SK-N-SH (cell line): ENCODE measurements at regions not wholly inside any gene's neighbourhood (a gene's known extent, or its start where the extent isn't known, plus 50 kb on each side); places are given as distances from the start of the nearest gene placed in this dataset.

ENCODE experiments used
- CTCF ChIA-PET: fragments of 300-600, 350-600 bp; formaldehyde crosslinking; extraction: SDS; loops from one replicate; lab custom pipeline; 2021; lab: Yijun Ruan, JAX
- POLR2A ChIA-PET: fragments of 350-600 bp; sonication (Branson Sonifier 250); formaldehyde crosslinking; extraction: SDS; loops from one replicate; lab custom pipeline; 2020; ENCODE audit warnings: antibody characterized with exemption, inconsistent platforms; lab: Yijun Ruan, JAX
- DNase-seq: peaks from one replicate; pipeline ENCODE4 v3.0.0; 2012
- H2AFZ ChIP-seq: fragments of 200-600 bp; sonication (generic); 2 replicates; pipeline ENCODE4 v1.8.1; 2016; ENCODE audit warnings: antibody characterized with exemption, mild to moderate bottlenecking, low read depth
- H3F3A ChIP-seq: fragments of 200-600 bp; sonication (generic); replicated peaks from 2 replicates; pipeline ENCODE3; 2016; ENCODE audit warnings: antibody characterized with exemption, mild to moderate bottlenecking; ENCODE audit not compliant: insufficient read depth
- H3K27ac ChIP-seq, 2 experiments: fragments of 200-500 bp in 1 of 2; fragments of 200-600 bp in 1 of 2; sonication (Bioruptor generic) in 1 of 2; sonication (generic), shearing (Covaris generic) in 1 of 2; 2 replicates each; pipeline versions ENCODE4 v1.5.1 to v1.6.1; 2014 to 2016; ENCODE audit warnings: low read depth in 2 of 2, inconsistent platforms in 1 of 2, low read length in 1 of 2, mild to moderate bottlenecking in 1 of 2, mixed read lengths in 1 of 2
- H3K27me3 ChIP-seq: fragments of 200-600 bp; sonication (generic), shearing (Covaris generic); 2 replicates; pipeline ENCODE4 v1.6.1; 2016; ENCODE audit warnings: mixed run types; ENCODE audit not compliant: insufficient read depth
- H3K36me3 ChIP-seq, 2 experiments: fragments of 200-500 bp in 1 of 2; fragments of 200-600 bp in 1 of 2; sonication (Bioruptor generic) in 1 of 2; sonication (generic) in 1 of 2; replicated peaks in 1 of 2; 2 replicates each; pipeline versions ENCODE3 to v1.5.1; 2014 to 2016; ENCODE audit warnings: low read length in 1 of 2, mild to moderate bottlenecking in 1 of 2; ENCODE audit not compliant: insufficient read depth in 2 of 2, control insufficient read depth in 1 of 2
- H3K4me1 ChIP-seq, 2 experiments: fragments of 200-500 bp in 1 of 2; fragments of 200-600 bp in 1 of 2; sonication (Bioruptor generic) in 1 of 2; sonication (generic), shearing (Covaris generic) in 1 of 2; 2 replicates each; pipeline versions ENCODE4 v1.5.1 to v1.6.1; 2014 to 2016; ENCODE audit warnings: low read depth in 1 of 2, low read length in 1 of 2, mixed run types in 1 of 2; ENCODE audit not compliant: insufficient read depth in 2 of 2, control insufficient read depth in 1 of 2
- H3K4me2 ChIP-seq: fragments of 200-600 bp; sonication (generic), shearing (Covaris generic); 2 replicates; pipeline ENCODE4 v1.6.1; 2017; ENCODE audit warnings: mixed run types
- H3K4me3 ChIP-seq, 2 experiments: fragments of 200-500 bp in 1 of 2; fragments of 200-600 bp in 1 of 2; sonication (Bioruptor generic) in 1 of 2; sonication (generic), shearing (Covaris generic) in 1 of 2; 2 replicates each; pipeline versions ENCODE4 v1.5.1 to v1.8.1; 2014 to 2016; ENCODE audit warnings: low read depth in 2 of 2, inconsistent platforms in 1 of 2, low read length in 1 of 2, mild to moderate bottlenecking in 1 of 2, mixed read lengths in 1 of 2, moderate library complexity in 1 of 2
- H3K79me2 ChIP-seq: fragments of 200-600 bp; sonication (generic); 2 replicates; pipeline ENCODE4 v1.8.1; 2017; ENCODE audit warnings: mild to moderate bottlenecking; ENCODE audit not compliant: insufficient read depth
- H3K9ac ChIP-seq: fragments of 200-600 bp; sonication (generic); 2 replicates; pipeline ENCODE4 v1.6.1; 2017; ENCODE audit warnings: mixed run types
- H3K9me2 ChIP-seq: fragments of 200-600 bp; sonication (generic); 2 replicates; pipeline ENCODE4 v1.6.1; 2017; ENCODE audit warnings: mixed run types
- H3K9me3 ChIP-seq: fragments of 200-600 bp; sonication (generic); 2 replicates; pipeline ENCODE4 v1.6.1; 2017; ENCODE audit warnings: mixed run types, mild to moderate bottlenecking, moderate library complexity
- H4K20me1 ChIP-seq: fragments of 200-600 bp; sonication (generic); 2 replicates; pipeline ENCODE4 v1.6.1; 2017; ENCODE audit warnings: mild to moderate bottlenecking, mixed run types; ENCODE audit not compliant: insufficient read depth
- CHD2 ChIP-seq: fragments of 150-350 bp; IDR thresholded peaks from 2 replicates; pipeline ENCODE4 v1.6.1; 2018; ENCODE audit warnings: low read length; ENCODE audit not compliant: partially characterized antibody
- EP300 ChIP-seq, 2 experiments: IDR thresholded peaks; 2 replicates each; pipeline versions ENCODE4 v1.4.0 to v1.6.1; 2012; ENCODE audit warnings: borderline replicate concordance in 1 of 2, low read depth in 1 of 2, low read length in 1 of 2
- FOSL2 ChIP-seq: IDR thresholded peaks from 2 replicates; pipeline ENCODE4 v1.4.0; 2012; ENCODE audit warnings: low read depth, mild to moderate bottlenecking, moderate library complexity, borderline replicate concordance
- FOXJ3 ChIP-seq: sonication (generic); formaldehyde crosslinking; IDR thresholded peaks from 2 replicates; pipeline ENCODE4 v1.5.1; 2020; ENCODE audit warnings: mild to moderate bottlenecking, missing genetic modification reagents
- FOXM1 ChIP-seq: IDR thresholded peaks from 2 replicates; pipeline ENCODE4 v1.4.0; 2012; ENCODE audit warnings: low read depth, mild to moderate bottlenecking
- GABPA ChIP-seq: IDR thresholded peaks from 2 replicates; pipeline ENCODE4 v1.4.0; 2012; ENCODE audit warnings: low read depth, mild to moderate bottlenecking
- GATA2 ChIP-seq: sonication (generic); formaldehyde crosslinking; IDR thresholded peaks from 2 replicates; pipeline ENCODE4 v1.5.0; 2020; ENCODE audit warnings: mild to moderate bottlenecking, missing genetic modification reagents
- JUND ChIP-seq: IDR thresholded peaks from 2 replicates; pipeline ENCODE4 v1.4.0; 2012
- MXI1 ChIP-seq: IDR thresholded peaks from 2 replicates; pipeline ENCODE4 v1.6.1; 2012; ENCODE audit warnings: mild to moderate bottlenecking, low read depth, low read length, improper control_type of control experiment
- NFIC ChIP-seq: IDR thresholded peaks from 2 replicates; pipeline ENCODE4 v1.4.0; 2012; ENCODE audit warnings: borderline replicate concordance
- POLR2AphosphoS5 ChIP-seq: IDR thresholded peaks from 2 replicates; pipeline ENCODE4 v1.6.1; 2012; ENCODE audit warnings: low read depth, low read length
- SIN3A ChIP-seq: IDR thresholded peaks from 2 replicates; pipeline ENCODE4 v1.6.1; 2012; ENCODE audit warnings: low read depth, mild to moderate bottlenecking, low read length, moderate library complexity, borderline replicate concordance
- TAF1 ChIP-seq: IDR thresholded peaks from 2 replicates; pipeline ENCODE4 v1.6.1; 2012; ENCODE audit warnings: low read depth, mild to moderate bottlenecking, low read length, moderate library complexity, borderline replicate concordance
- TCF12 ChIP-seq: IDR thresholded peaks from 2 replicates; pipeline ENCODE4 v1.4.0; 2012
- YY1 ChIP-seq: IDR thresholded peaks from 2 replicates; pipeline ENCODE4 v1.4.0; 2012; ENCODE audit warnings: low read depth, mild to moderate bottlenecking
- WGBS: methylation state at CpG from one replicate; pipeline ENCODE4 v1.1.6; 2017; ENCODE audit warnings: low lambda C conversion rate; 5-methylcytosine and 5-hydroxymethylcytosine counted together
- TF ChIP-seq, protein P1 (sequence below): fragments of 150-350 bp; IDR thresholded peaks from 2 replicates; pipeline ENCODE4 v1.6.1; 2016; ENCODE audit warnings: mild to moderate bottlenecking, low read depth, low read length
- TF ChIP-seq, protein P2 (sequence below): IDR thresholded peaks from 2 replicates; pipeline ENCODE4 v1.4.0; 2012; ENCODE audit warnings: low read depth
- TF ChIP-seq, protein P3 (sequence below): fragments of 150-350 bp; IDR thresholded peaks from 2 replicates; pipeline ENCODE4 v1.6.1; 2017; ENCODE audit warnings: antibody characterized with exemption, low read length, low read depth, borderline replicate concordance
- TF ChIP-seq, protein P4 (sequence below): IDR thresholded peaks from 2 replicates; pipeline ENCODE4; 2012
- TF ChIP-seq, protein P5 (sequence below): IDR thresholded peaks from 2 replicates; pipeline ENCODE4 v1.6.1; 2012; ENCODE audit warnings: mild to moderate bottlenecking, low read depth, low read length, moderate library complexity

DNA sequence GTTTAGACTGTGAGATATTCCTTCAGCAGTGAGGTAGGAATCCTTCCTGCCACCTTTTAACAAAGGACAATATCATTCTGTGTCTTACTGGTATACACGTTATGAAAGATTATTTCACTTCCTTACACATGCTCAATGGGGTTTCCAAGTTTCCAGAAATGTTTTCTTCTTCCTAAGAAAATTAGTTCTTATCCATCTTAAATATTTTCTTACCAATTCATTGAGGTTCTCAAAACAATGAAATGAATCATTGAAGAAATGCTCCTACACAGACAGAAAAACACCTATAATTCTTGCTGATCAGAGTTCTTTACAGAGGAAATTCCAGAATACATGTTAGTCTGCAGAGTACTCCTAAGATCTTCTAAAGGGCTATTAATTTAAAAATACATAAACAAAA, 51.4 kb upstream of the SEC61G start:
- Histone ChIP-seq H3K4me2 (peak overlapping the region; percentile 27), H3K4me3 (no peak overlapping the region), H4K20me1 (no peaks in the 10 kb centered on the region), H3F3A (peaks cover 25% of the 10 kb centered on the region), H3K9me2 (no peaks in the 10 kb centered on the region), H3K27ac (peak overlapping the region; percentile 53 to 85; a peak in 3 of 4 replicates), H3K36me3 (no peaks in the 10 kb centered on the region), H3K9me3 (no peaks in the 10 kb centered on the region), H3K79me2 (no peaks in the 10 kb centered on the region), H3K9ac (no peak overlapping the region), H3K4me1 (peaks cover 6 to 25% of the 10 kb centered on the region in 2 experiments), H3K27me3 (no peaks in the 10 kb centered on the region), H2AFZ (no peak overlapping the region)
- ChIA-PET CTCF (no interaction called here), POLR2A (no interaction called here)
- TF ChIP-seq CHD2 (no peak), TCF12 (peak; percentile 23; the same call in 1 of the 2 replicates)
- WGBS = 80% methylated on average over 1 of the region's 1 CpG
- DNase-seq = no peak

DNA sequence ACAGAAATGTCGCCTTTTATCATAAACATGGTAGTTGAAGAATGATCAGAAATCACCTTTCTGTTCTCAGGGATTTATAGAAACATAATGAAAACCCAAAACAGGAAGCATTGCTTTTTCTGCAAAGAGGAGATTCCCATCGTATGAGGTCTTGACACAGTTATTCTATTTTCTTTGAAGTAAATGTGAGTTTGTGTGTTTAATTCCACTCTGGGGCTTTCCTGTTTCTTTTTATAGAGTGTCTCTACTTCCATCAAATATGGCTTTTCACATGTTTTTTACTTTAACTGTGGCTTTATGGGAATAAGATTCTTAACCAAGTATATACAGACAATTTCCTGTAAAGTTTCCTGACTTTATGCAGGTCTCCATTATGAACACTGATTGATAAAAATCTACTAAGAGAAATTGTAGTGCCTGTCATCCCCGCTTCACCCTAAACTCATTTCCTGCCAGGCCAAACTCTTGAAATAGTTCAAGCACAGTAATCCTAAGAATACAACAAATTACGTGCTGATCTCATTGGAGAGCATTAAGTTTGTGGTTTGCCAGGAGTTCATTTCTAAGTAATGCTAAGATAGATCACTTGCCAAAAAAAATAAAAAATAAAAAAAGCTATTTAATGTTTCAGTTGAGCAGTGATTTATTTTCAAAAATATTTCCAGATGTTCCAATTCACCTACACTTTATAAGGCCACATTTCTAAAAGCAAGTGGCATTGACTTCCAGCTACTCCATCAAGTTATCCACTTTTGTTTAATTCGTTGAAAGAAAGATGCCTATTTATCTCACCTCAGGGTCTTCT, 52.2 kb upstream of the SEC61G start:
- no peak overlapping the region for H3K4me3 ChIP-seq
- no peaks in the 10 kb centered on the region for H3K27me3 ChIP-seq
- no peak overlapping the region for H3K9ac ChIP-seq
- WGBS = 41% methylated on average over 5 of the region's 5 CpGs
- H3K27ac ChIP-seq = peak overlapping the region; percentile 71 to 85; a peak in 3 of 4 replicates
- H3F3A ChIP-seq = peaks cover 25% of the 10 kb centered on the region
- H4K20me1 ChIP-seq = no peaks in the 10 kb centered on the region
- peak overlapping the region; percentile 42 for H3K4me2 ChIP-seq
- CTCF ChIA-PET = no interaction called here
- no peaks in the 10 kb centered on the region for H3K36me3 ChIP-seq
- no peaks in the 10 kb centered on the region for H3K79me2 ChIP-seq
- no peaks in the 10 kb centered on the region for H3K9me3 ChIP-seq
- peaks cover 6 to 25% of the 10 kb centered on the region in 2 experiments for H3K4me1 ChIP-seq
- no peak overlapping the region for H2AFZ ChIP-seq
- DNase-seq = no peak
- POLR2A ChIA-PET = no interaction called here
- H3K9me2 ChIP-seq = no peaks in the 10 kb centered on the region
- TF ChIP-seq TCF12 (peak; percentile 98), NFIC (peak; percentile 95), EP300 (IDR thresholded peaks at IDR 0.05; ENCODE audit: borderline replicate concordance in 1 of 2, low read depth in 1 of 2, low read length in 1 of 2) (peak; percentile 69 to 93), FOXJ3 (no peak), POLR2AphosphoS5 (peak; percentile 73; the same call in 1 of the 2 replicates), YY1 (peak; percentile 55; the same call in 1 of the 2 replicates), MXI1 (no peak), FOSL2 (peak; percentile 66; the same call in 1 of the 2 replicates), SIN3A (no peak), GATA2 (CRISPR knock-in tag) (no peak), FOXM1 (peak; percentile 96), JUND (peak; percentile 88), TAF1 (no peak), GABPA (no peak)
- TF ChIP-seq, protein P1, sequence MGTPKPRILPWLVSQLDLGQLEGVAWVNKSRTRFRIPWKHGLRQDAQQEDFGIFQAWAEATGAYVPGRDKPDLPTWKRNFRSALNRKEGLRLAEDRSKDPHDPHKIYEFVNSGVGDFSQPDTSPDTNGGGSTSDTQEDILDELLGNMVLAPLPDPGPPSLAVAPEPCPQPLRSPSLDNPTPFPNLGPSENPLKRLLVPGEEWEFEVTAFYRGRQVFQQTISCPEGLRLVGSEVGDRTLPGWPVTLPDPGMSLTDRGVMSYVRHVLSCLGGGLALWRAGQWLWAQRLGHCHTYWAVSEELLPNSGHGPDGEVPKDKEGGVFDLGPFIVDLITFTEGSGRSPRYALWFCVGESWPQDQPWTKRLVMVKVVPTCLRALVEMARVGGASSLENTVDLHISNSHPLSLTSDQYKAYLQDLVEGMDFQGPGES = no peak
- TF ChIP-seq, protein P2, sequence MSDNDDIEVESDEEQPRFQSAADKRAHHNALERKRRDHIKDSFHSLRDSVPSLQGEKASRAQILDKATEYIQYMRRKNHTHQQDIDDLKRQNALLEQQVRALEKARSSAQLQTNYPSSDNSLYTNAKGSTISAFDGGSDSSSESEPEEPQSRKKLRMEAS = 0 out of 2 replicates have a peak, but pooled peaks have one; percentile 20
- TF ChIP-seq, protein P3, sequence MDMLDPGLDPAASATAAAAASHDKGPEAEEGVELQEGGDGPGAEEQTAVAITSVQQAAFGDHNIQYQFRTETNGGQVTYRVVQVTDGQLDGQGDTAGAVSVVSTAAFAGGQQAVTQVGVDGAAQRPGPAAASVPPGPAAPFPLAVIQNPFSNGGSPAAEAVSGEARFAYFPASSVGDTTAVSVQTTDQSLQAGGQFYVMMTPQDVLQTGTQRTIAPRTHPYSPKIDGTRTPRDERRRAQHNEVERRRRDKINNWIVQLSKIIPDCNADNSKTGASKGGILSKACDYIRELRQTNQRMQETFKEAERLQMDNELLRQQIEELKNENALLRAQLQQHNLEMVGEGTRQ = no peak
- TF ChIP-seq, protein P4, sequence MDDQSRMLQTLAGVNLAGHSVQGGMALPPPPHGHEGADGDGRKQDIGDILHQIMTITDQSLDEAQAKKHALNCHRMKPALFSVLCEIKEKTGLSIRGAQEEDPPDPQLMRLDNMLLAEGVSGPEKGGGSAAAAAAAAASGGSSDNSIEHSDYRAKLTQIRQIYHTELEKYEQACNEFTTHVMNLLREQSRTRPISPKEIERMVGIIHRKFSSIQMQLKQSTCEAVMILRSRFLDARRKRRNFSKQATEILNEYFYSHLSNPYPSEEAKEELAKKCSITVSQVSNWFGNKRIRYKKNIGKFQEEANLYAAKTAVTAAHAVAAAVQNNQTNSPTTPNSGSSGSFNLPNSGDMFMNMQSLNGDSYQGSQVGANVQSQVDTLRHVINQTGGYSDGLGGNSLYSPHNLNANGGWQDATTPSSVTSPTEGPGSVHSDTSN = peak; percentile 93
- TF ChIP-seq, protein P5, sequence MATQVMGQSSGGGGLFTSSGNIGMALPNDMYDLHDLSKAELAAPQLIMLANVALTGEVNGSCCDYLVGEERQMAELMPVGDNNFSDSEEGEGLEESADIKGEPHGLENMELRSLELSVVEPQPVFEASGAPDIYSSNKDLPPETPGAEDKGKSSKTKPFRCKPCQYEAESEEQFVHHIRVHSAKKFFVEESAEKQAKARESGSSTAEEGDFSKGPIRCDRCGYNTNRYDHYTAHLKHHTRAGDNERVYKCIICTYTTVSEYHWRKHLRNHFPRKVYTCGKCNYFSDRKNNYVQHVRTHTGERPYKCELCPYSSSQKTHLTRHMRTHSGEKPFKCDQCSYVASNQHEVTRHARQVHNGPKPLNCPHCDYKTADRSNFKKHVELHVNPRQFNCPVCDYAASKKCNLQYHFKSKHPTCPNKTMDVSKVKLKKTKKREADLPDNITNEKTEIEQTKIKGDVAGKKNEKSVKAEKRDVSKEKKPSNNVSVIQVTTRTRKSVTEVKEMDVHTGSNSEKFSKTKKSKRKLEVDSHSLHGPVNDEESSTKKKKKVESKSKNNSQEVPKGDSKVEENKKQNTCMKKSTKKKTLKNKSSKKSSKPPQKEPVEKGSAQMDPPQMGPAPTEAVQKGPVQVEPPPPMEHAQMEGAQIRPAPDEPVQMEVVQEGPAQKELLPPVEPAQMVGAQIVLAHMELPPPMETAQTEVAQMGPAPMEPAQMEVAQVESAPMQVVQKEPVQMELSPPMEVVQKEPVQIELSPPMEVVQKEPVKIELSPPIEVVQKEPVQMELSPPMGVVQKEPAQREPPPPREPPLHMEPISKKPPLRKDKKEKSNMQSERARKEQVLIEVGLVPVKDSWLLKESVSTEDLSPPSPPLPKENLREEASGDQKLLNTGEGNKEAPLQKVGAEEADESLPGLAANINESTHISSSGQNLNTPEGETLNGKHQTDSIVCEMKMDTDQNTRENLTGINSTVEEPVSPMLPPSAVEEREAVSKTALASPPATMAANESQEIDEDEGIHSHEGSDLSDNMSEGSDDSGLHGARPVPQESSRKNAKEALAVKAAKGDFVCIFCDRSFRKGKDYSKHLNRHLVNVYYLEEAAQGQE = peak; percentile 24; the same call in 1 of the 2 replicates
